ENCODE measurements at regions not wholly inside any gene's neighbourhood (a gene's known extent, or its start where the extent isn't known, plus 50 kb on each side); places are given as distances from the start of the nearest gene placed in this dataset.

DNA sequence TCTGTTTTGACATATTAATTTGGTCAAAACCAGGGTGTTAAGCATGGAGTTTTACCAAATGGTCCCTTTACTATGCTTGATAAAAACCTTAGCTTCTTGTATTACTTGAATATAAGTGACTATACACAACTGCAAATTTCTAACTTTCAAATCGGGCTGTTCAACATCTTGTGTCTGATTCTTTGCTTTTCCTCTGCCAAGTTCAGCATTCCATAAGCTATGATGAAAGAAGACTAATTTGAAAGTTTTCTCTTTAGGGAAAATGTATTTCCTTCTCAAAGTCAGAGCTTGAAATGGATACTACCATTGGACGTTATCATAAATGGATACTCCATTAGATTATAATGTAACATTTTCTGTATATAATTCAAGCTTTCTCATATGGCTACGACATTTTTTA, 792.9 kb downstream of the EFNA5 start:
- Histone ChIP-seq H3K4me2 (ENCODE audit: low read length) (no peak overlapping the region), H3K27ac (ENCODE audit: low read depth, low read length) (no peak overlapping the region), H3K9me3 (ENCODE audit: insufficient read depth, low read depth, low read length) (peaks cover 5% of the 10 kb centered on the region), H2AFZ (ENCODE audit: low read depth, low read length) (no peak overlapping the region), H3K27me3 (ENCODE audit: insufficient read depth, low read length) (no peaks in the 10 kb centered on the region), H3K4me3 (ENCODE audit: insufficient read depth, low read depth, low read length) (no peak overlapping the region), H3K4me1 (ENCODE audit: insufficient read depth, low read length) (no peaks in the 10 kb centered on the region), H3K36me3 (ENCODE audit: insufficient read depth, low read length) (no peaks in the 10 kb centered on the region), H4K20me1 (ENCODE audit: insufficient read depth, low read length) (no peaks in the 10 kb centered on the region), H3K9ac (ENCODE audit: low read length) (no peak overlapping the region), H3K79me2 (ENCODE audit: insufficient read depth, low read length) (no peaks in the 10 kb centered on the region)
- no peak overlapping the region for H3K27ac Mint-ChIP-seq (ENCODE audit: unreplicated experiment)
- no peaks in the 10 kb centered on the region for H3K4me1 Mint-ChIP-seq (ENCODE audit: low read depth, unreplicated experiment)
- no peaks in the 10 kb centered on the region for H3K27me3 Mint-ChIP-seq (ENCODE audit: low read depth, unreplicated experiment)
- no peak for DNase-seq (ENCODE audit: low read depth)
- no peak for FAIRE-seq
- H3K4me3 Mint-ChIP-seq (ENCODE audit: unreplicated experiment) = no peak overlapping the region
- peaks cover 11% of the 10 kb centered on the region for H3K9me3 Mint-ChIP-seq (ENCODE audit: unreplicated experiment)
- H3K36me3 Mint-ChIP-seq (ENCODE audit: low read depth, unreplicated experiment) = no peaks in the 10 kb centered on the region
- TF ChIP-seq EZH2 (IDR thresholded peaks at IDR 0.05; ENCODE audit: insufficient read depth, low read length) = no peak

DNA sequence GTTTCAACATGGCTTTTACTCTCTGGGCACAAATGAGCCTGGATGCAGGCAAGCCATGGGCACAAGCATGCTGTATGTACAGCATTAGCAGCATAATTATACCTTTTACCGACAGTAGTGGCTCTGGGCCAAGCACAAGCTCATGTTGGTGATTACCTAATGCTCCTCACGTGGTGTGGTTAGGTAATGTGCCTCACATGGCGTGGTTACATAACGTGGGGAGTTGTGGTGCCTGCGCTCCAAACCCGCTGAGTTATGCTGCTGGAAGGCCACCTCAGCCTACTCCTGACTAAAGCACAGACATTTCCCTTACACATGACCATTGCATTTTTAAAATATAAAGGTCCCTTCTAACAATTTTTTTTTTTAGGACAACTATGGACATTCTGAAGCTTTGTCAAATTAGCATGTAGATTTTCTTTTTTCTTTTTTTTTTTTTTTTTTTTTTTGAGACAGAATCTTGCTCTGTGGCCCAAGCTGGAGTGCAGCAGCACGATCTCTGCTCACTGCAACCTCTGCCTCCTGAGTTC, 794.0 kb downstream of the EFNA5 start:
- Histone ChIP-seq H3K36me3 (ENCODE audit: insufficient read depth, low read length) (no peaks in the 10 kb centered on the region), H3K27ac (ENCODE audit: low read depth, low read length) (no peak overlapping the region), H3K4me2 (ENCODE audit: low read length) (no peak overlapping the region), H3K4me3 (ENCODE audit: insufficient read depth, low read depth, low read length) (no peak overlapping the region), H2AFZ (ENCODE audit: low read depth, low read length) (no peak overlapping the region), H3K79me2 (ENCODE audit: insufficient read depth, low read length) (no peaks in the 10 kb centered on the region), H3K4me1 (ENCODE audit: insufficient read depth, low read length) (no peaks in the 10 kb centered on the region), H3K27me3 (ENCODE audit: insufficient read depth, low read length) (no peaks in the 10 kb centered on the region), H3K9ac (ENCODE audit: low read length) (no peak overlapping the region), H3K9me3 (ENCODE audit: insufficient read depth, low read depth, low read length) (peaks cover 5% of the 10 kb centered on the region), H4K20me1 (ENCODE audit: insufficient read depth, low read length) (no peaks in the 10 kb centered on the region)
- FAIRE-seq (no peak), DNase-seq (ENCODE audit: low read depth) (no peak)
- no peak overlapping the region for H3K4me3 Mint-ChIP-seq (ENCODE audit: unreplicated experiment)
- H3K4me1 Mint-ChIP-seq (ENCODE audit: low read depth, unreplicated experiment) = no peaks in the 10 kb centered on the region
- H3K9me3 Mint-ChIP-seq (ENCODE audit: unreplicated experiment) = peaks cover 11% of the 10 kb centered on the region
- H3K27ac Mint-ChIP-seq (ENCODE audit: unreplicated experiment) = no peak overlapping the region
- no peaks in the 10 kb centered on the region for H3K36me3 Mint-ChIP-seq (ENCODE audit: low read depth, unreplicated experiment)
- no peaks in the 10 kb centered on the region for H3K27me3 Mint-ChIP-seq (ENCODE audit: low read depth, unreplicated experiment)
- TF ChIP-seq, protein P1, sequence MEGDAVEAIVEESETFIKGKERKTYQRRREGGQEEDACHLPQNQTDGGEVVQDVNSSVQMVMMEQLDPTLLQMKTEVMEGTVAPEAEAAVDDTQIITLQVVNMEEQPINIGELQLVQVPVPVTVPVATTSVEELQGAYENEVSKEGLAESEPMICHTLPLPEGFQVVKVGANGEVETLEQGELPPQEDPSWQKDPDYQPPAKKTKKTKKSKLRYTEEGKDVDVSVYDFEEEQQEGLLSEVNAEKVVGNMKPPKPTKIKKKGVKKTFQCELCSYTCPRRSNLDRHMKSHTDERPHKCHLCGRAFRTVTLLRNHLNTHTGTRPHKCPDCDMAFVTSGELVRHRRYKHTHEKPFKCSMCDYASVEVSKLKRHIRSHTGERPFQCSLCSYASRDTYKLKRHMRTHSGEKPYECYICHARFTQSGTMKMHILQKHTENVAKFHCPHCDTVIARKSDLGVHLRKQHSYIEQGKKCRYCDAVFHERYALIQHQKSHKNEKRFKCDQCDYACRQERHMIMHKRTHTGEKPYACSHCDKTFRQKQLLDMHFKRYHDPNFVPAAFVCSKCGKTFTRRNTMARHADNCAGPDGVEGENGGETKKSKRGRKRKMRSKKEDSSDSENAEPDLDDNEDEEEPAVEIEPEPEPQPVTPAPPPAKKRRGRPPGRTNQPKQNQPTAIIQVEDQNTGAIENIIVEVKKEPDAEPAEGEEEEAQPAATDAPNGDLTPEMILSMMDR (IDR thresholded peaks at IDR 0.05; ENCODE audit: insufficient read depth, low read depth, low read length) = no peak
- no peak for TF ChIP-seq EZH2 (IDR thresholded peaks at IDR 0.05; ENCODE audit: insufficient read depth, low read length)

DNA sequence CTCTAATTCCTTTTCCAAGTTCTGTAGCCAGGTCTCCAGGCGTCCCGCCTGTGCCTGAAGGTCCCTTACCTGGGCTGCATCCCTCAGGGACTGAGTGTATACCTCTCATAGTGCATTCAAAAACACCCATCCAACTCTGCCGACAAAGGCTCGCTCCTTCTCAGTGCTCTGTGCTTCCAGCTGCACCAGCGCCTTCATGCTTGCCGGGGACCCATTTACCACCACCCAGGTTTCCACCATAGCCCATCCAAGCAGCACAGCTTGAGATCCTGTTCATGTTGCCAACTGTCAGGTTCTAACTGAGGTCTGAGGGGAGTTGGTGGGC, 794.5 kb downstream of the EFNA5 start:
- Histone ChIP-seq H3K4me1 (ENCODE audit: insufficient read depth, low read length) (no peaks in the 10 kb centered on the region), H3K79me2 (ENCODE audit: insufficient read depth, low read length) (no peaks in the 10 kb centered on the region), H2AFZ (ENCODE audit: low read depth, low read length) (no peak overlapping the region), H3K27me3 (ENCODE audit: insufficient read depth, low read length) (no peaks in the 10 kb centered on the region), H3K4me2 (ENCODE audit: low read length) (no peak overlapping the region), H3K4me3 (ENCODE audit: insufficient read depth, low read depth, low read length) (no peak overlapping the region), H3K9me3 (ENCODE audit: insufficient read depth, low read depth, low read length) (peaks cover 5% of the 10 kb centered on the region), H3K36me3 (ENCODE audit: insufficient read depth, low read length) (no peaks in the 10 kb centered on the region), H3K9ac (ENCODE audit: low read length) (no peak overlapping the region), H4K20me1 (ENCODE audit: insufficient read depth, low read length) (no peaks in the 10 kb centered on the region), H3K27ac (ENCODE audit: low read depth, low read length) (no peak overlapping the region)
- no peaks in the 10 kb centered on the region for H3K36me3 Mint-ChIP-seq (ENCODE audit: low read depth, unreplicated experiment)
- no peak for FAIRE-seq
- no peak overlapping the region for H3K27ac Mint-ChIP-seq (ENCODE audit: unreplicated experiment)
- H3K27me3 Mint-ChIP-seq (ENCODE audit: low read depth, unreplicated experiment) = no peaks in the 10 kb centered on the region
- DNase-seq (ENCODE audit: low read depth) = no peak
- peaks cover 11% of the 10 kb centered on the region for H3K9me3 Mint-ChIP-seq (ENCODE audit: unreplicated experiment)
- no peaks in the 10 kb centered on the region for H3K4me1 Mint-ChIP-seq (ENCODE audit: low read depth, unreplicated experiment)
- TF ChIP-seq EZH2 (IDR thresholded peaks at IDR 0.05; ENCODE audit: insufficient read depth, low read length) = no peak
- TF ChIP-seq, protein P1 (IDR thresholded peaks at IDR 0.05; ENCODE audit: insufficient read depth, low read depth, low read length) = no peak
- H3K4me3 Mint-ChIP-seq (ENCODE audit: unreplicated experiment) = no peak overlapping the region

Measured in astrocyte (in vitro differentiated cells and primary cell).